Middle frontal gyrus (tissue), 1 donor: ENCODE measurements at regions not wholly inside any gene's neighbourhood (a gene's known extent, or its start where the extent isn't known, plus 50 kb on each side); places are given as distances from the start of the nearest gene placed in this dataset.

Experiments used
- DNase-seq: peaks from one replicate; pipeline ENCODE4 v3.0.0-alpha.2; 2015; ENCODE audit warnings: low spot score; ENCODE audit errors: extremely low spot score

- DNase-seq = no peak
Observed at GRCh38 chr11:128231845-128232410, 355.4 kb downstream of the ETS1 start.

- no peak for DNase-seq
Observed at GRCh38 chr11:128227466-128227865, 359.9 kb downstream of the ETS1 start.

DNA sequence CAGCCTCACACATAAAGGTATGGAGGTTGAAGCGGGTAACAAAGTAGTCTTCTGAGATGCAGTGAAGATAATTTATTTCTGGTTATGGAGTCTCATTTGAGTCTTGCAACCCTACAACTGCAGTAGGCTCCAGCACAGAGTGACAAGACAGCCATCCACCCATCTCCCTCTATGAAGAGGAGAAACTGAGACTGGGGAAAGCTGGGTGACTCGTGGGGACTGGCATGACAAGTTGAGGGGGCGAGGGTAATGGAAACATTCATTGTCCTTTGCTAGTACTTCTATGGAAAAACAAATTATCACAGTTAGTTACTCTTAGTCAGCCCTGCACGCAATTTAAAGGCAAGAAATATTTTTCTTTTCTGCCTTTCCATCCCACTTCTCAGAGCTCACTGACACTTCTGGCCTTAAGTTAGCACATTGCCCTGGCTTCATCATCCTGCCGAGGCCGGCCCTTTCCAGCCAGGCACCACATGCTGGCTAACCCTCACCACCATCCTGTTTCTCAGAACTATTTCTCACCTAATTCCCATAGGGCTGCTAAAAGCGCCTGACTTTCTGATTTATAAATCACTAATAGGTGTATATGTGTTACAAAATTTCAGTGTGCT is 361.1 kb downstream of the ETS1 start:
- no peak for DNase-seq

- DNase-seq = no peak
Observed at GRCh38 chr11:128222245-128222884, 365.0 kb downstream of the ETS1 start.

DNA sequence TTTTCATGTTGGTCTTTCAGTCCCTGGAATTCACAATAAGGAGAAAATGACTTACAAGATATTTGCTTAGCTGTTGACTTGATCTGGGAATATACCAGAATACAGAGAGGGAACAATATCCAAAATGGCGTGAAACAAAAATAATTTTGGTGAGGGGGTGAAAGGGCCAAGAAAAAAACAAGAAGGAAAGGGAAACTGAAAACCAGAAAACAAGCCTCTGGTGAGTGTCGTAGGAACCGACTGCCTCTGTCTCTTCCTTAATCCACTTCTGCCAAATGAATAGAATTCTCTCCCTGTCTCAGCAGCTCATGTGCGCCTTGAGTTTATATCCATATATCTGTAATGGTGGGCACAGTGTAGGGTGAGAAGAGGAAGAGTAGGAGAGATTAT is 367.6 kb downstream of the ETS1 start:
- no peak for DNase-seq

GRCh38 chr11:128216198-128216597 is 371.2 kb downstream of the ETS1 start:
- no peak for DNase-seq

DNA sequence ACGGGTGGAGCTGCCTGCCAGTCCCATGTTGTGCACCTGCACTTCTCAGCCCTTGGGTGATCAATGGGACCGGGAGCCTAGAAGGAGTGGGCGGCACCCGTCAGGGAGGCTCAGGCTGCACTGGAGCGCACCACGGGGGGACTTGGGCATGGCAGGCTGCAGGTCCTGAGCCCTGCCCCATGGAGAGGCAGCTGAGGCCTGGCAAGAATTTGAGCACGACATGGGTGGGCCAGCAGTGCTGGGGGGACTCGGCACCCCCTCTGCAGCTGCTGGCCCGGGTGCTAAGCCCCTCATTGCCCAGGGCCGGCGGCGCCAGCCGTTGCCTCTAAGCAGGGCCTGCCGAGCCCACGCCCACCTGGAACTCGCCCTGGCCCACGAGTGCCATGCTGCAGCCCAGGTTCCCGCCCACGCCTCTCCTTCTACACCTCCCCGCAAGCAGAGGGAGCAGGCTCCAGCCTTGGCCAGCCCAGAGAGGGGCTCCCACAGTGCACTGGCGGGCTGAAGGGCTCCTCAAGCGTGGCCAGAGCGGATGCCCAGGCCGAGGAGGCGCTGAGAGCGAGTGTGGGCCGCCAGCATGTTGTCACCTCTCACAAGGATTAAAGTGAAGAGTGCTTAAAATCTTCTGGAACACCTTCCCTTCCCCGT is 372.0 kb downstream of the ETS1 start:
- no peak for DNase-seq

GRCh38 chr11:128214263-128214662 is 373.1 kb downstream of the ETS1 start:
- no peak for DNase-seq

DNA sequence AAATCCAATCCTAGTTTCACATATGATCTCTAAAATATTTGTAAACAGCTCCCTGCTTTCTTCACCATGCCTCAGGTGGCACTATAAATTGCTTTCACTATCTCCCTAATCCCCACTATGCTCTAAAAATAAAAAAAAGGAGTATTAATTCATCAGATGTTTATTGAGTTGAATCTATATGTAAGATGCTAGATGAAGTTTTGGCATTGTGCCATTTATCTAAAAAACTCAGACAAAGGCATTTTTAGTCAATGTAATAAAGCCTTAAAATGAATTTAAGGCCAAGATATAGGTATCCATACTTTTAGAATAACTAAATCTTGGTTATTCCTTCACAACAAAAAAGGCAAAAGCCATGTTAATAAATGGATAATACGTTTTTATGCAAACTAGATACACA is 373.9 kb downstream of the ETS1 start:
- no peak for DNase-seq

DNA sequence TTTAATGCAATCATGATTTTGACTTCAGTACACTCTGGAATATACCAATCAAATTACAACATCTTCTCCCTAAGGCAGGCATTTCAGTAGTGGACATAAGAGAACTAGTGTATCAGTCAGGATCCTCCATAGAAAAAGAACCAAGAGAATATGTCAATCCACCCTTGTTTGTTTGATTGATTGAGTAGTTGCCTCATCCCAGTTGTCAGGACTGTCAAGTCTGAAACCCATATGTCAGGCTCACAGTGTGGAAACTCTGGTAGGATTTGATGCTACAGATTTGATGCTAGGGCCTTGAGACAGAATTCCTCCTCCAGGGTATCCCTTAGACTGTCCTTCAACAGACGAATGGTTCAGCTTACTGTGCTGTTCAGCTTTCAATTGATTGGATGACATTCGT is 375.0 kb downstream of the ETS1 start:
- no peak for DNase-seq

DNA sequence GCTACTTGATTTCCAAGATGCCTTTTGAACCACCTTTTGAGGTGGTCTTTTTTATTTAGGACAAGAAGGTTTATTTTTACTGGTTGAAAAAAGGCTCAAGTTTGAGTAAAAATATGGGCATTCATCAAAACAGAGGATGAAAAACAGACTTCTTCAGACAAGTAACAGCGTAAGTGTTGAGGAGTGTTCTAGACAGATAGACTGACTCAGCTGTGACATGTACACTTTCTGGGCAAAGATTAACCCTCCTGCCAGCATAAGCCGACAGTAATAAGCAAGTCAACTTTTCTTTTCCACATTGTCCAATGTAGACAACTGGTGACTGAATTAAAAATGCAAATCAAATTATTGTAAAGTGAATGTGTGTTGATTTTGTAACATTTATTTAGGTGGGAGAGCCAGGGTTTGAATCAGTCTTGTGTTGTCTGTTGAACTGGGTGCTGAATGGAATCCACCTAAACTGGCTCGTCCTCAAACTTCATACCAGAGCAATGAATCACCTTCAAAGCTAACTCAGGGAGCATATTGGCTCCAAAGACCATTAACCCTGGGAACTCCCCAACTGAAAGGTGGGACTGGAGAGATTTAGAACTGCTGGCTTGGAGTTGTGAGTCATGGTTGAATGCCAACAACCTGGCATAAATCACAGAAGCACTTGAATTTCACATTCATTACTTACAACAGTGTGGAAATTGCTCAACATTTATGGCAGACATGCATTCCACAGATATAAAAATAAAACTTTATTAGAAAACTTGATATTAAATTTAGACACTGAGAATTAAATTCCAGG is 377.0 kb downstream of the ETS1 start:
- DNase-seq = no peak

DNA sequence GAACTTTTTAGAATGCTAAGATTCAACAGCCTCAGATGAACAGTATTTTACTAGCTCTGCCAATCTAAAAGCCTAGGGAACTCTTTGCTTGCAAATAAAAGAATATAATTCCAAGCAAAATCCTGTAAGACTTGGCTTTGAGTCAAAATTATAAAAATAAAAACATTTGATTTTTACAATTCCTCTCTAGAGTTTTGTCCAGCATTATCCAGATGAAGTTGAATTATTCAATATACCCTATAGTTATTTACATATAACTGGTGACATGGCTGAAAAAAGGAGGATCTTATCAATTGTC is 378.3 kb downstream of the ETS1 start:
- no peak for DNase-seq

DNA sequence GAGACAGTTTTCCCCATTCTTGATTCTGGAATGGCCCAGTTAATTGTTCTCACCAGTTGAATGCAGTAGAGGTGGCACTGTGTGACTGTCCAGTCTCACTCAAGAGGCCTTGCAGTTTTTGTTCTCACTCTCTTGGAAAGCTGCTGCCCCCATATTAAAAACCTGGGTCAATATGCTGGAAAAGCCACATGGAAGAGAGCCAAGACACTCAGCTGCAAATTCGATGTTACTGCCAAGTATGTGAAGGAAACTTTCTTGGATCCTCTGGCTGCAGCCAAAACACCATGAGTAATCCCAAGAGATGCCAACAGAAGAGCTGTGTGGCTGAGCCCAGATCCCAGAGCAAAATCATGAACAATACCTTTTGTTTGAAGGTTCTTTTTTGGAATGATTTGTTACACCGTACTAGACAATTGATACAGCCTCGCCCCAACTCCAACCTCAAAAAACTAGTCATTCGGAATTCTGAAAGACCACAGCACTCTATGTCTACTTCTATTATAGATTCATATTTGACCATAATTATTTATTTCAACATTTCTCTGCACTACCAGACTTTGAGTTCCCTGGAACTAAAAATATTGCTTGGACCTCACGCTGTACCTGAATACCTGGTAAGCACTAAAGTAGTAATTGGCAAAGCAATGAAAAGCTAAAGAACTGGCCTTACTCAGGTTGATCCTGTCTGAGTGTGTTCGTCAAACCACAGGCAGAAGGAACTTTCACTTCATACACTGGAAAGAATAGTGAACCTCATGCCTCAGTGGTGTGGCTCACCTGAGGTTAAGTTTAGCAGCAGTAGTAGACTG is 378.8 kb downstream of the ETS1 start:
- no peak for DNase-seq

- no peak for DNase-seq
Observed at GRCh38 chr11:128207861-128208321, 379.5 kb downstream of the ETS1 start.

DNA sequence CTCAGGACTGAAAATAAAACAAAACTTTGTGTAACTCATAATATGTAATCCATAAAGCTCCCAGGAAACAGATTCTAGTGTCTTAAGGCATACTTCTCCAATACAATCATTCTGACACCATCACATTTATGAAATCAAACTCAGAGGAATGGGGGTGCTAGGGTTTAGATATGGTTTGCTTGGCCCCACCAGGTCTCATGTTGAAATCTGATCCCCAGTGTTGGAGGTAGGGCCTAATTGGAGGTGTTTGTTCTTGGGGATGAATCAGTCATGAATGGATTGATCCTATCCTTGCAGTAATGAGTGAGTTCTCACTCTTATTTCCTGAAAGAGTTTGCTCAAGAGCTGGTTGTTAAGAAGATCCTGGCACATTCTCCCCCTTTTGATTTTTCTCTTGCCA is 380.9 kb downstream of the ETS1 start:
- DNase-seq = no peak

DNA sequence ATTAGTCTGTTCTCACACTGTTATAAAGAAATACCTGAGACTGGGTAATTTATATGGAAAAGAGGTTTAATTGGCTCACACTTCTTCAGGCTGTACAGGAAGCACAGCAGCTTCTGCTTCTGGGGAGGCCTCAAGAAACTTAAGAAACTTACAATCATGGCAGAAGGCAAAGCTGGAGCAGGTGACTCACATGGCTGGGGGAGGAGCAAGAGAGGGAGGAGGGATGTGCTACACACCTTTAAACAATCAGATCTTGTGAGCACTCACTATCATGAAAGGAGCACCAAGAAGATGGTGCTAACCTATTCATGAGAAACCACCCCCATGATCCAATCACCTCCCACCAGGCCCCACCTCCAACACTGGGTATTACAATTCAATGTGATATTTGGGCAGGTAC is 381.6 kb downstream of the ETS1 start:
- no peak for DNase-seq

DNA sequence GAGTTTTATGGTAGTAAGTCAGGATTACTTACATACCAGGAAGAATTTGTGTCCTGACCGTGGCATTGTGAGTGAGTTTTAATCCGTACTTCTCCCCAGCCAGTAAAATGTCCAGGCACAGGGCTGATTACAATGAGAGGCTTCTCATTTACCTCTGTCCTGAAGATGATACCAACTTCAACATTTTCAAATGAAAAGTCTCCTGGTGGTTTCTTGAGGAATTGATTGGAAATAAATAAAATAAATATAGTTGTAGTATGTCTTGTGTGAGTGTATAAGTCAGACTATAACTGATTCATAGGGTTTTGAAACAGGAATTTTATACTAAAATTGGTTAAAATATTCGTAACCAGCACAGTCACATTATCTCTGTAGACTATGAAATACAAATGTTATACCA is 382.5 kb downstream of the ETS1 start:
- no peak for DNase-seq

DNA sequence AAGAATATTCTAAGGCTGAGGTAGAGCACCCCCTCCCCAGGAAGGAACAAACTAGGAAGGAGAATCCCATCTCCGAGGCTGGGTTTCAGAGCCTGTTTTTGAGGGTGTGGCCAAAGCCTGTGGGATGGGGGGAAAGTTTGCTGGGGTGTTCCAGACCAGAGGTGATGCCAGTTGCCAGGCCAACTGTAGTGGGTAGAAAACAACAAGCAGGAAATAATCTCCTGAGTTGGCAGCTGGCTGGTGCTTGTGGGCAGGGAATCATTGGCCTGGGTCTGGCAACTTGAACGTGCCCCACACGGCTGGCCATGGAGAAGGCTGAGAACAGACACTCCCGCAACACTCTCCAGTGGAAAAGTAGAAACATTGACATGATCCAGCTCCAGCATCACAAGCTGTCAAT is 385.6 kb downstream of the ETS1 start:
- DNase-seq = no peak

- no peak for DNase-seq
Observed at GRCh38 chr11:128201009-128201408, 386.3 kb downstream of the ETS1 start.

DNA sequence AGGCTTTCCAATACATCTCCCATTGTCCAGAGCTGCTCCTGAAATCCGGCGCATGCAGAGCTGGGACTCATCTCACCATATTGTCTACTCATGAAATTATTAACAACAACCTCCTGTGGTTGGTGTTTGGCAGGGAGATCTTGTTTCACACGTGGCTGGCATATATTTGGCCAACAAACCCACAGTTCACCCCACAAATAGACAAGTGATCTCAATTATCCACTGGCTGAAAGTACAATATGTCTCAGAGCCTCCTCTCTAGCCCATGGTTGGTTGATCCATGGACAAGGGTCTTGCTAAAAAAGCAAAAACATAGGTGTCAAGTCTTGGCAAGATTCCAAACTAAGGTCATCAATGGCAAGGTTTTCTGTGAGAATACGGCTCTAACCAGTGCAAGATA is 386.9 kb downstream of the ETS1 start:
- no peak for DNase-seq

DNA sequence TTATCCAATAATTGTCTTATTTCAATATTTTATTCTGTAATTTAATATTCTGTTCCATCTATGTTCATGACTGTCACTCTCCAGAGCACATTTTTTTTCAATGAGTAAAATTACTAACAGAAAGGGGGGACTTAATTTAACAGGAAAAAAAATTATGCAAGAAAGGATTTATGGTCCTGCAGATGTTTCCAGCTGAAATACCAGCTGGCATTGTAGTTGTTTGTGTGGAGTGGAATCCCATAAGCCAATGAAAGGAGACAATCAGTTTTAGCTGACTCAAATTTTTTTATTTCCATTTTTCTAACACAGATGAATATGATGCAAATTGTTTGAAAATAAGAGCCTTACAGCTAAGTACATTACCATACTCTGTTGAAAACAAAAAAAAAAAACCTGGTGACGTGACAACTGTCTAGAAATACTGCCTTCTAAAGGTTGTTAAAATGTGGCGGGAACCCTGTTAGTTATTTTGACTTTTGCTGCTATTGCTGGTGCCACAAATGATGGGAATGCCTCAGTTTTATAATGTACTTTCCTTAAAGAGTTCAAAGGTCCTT is 389.1 kb downstream of the ETS1 start:
- DNase-seq = no peak
